ENCODE measurements at regions not wholly inside any gene's neighbourhood (a gene's known extent, or its start where the extent isn't known, plus 50 kb on each side); places are given as distances from the start of the nearest gene placed in this dataset.

DNA sequence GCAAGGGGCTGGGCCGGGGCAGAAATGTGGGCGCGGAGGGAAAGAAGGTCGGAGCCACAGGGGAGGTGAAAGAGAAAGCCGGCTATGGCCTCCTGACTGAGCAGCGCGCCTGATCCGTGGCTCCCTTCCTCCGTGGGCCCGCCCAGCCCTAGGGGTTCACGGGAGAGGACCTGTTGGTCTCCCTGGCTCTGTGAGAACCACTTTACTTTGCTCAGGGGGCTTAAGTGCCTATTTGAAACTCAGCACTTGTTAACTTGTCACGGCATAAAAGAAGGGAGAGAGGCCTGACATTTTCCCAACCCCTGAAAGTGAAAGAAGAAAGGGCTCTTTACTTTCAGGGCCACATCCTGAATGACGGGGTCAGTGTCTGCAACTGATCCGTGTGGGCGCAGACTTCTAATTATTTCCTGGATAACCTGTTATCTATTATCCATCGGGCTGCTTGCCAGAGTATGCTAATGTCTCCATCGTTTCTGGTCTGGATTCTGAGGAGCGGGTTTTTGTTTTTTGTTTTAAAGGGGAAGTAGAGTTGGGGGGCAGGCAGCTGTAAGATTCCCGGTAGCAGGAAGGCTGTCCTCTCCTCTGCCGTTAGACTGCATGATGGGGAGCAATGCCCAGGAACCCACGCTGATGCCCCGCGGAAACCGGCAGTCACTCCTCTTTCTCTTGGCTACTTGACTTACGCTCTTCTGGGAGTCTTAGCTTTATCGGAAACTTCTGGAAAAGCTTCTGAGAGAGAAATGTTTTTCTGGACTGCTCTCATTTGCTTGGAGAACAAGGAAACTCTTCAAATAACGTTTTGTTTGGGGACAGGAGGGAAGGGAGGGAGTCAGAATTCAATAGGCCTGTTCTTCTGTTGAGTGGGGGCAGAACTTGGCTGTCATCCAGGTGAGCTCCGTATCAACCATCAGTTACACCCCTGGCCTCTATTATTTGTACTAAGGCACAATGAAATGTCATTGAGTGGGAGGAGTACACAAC lies 127.7 kb upstream of the MAX start (continued):
- TF ChIP-seq AKNA (CRISPR knock-in tag; IDR thresholded peaks at IDR 0.05; ENCODE audit: borderline replicate concordance) (no peak), THYN1 (CRISPR knock-in tag; IDR thresholded peaks at IDR 0.05; ENCODE audit: borderline replicate concordance, low read depth) (no peak), ASH2L (IDR thresholded peaks at IDR 0.05; ENCODE audit: insufficient read length, low read depth, low read length) (no peak), SRY (CRISPR knock-in tag; IDR thresholded peaks at IDR 0.05) (no peak), ZBTB42 (CRISPR knock-in tag; IDR thresholded peaks at IDR 0.05) (no peak), GTF2F1 (IDR thresholded peaks at IDR 0.05; ENCODE audit: low read length) (no peak)
- TF ChIP-seq, protein P1, sequence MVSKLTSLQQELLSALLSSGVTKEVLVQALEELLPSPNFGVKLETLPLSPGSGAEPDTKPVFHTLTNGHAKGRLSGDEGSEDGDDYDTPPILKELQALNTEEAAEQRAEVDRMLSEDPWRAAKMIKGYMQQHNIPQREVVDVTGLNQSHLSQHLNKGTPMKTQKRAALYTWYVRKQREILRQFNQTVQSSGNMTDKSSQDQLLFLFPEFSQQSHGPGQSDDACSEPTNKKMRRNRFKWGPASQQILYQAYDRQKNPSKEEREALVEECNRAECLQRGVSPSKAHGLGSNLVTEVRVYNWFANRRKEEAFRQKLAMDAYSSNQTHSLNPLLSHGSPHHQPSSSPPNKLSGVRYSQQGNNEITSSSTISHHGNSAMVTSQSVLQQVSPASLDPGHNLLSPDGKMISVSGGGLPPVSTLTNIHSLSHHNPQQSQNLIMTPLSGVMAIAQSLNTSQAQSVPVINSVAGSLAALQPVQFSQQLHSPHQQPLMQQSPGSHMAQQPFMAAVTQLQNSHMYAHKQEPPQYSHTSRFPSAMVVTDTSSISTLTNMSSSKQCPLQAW (CRISPR knock-in tag; IDR thresholded peaks at IDR 0.05) = no peak
- TF ChIP-seq, protein P2, sequence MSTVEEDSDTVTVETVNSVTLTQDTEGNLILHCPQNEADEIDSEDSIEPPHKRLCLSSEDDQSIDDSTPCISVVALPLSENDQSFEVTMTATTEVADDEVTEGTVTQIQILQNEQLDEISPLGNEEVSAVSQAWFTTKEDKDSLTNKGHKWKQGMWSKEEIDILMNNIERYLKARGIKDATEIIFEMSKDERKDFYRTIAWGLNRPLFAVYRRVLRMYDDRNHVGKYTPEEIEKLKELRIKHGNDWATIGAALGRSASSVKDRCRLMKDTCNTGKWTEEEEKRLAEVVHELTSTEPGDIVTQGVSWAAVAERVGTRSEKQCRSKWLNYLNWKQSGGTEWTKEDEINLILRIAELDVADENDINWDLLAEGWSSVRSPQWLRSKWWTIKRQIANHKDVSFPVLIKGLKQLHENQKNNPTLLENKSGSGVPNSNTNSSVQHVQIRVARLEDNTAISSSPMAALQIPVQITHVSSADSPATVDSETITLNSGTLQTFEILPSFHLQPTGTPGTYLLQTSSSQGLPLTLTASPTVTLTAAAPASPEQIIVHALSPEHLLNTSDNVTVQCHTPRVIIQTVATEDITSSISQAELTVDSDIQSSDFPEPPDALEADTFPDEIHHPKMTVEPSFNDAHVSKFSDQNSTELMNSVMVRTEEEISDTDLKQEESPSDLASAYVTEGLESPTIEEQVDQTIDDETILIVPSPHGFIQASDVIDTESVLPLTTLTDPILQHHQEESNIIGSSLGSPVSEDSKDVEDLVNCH (CRISPR knock-in tag; IDR thresholded peaks at IDR 0.05) = no peak
- TF ChIP-seq, protein P3, sequence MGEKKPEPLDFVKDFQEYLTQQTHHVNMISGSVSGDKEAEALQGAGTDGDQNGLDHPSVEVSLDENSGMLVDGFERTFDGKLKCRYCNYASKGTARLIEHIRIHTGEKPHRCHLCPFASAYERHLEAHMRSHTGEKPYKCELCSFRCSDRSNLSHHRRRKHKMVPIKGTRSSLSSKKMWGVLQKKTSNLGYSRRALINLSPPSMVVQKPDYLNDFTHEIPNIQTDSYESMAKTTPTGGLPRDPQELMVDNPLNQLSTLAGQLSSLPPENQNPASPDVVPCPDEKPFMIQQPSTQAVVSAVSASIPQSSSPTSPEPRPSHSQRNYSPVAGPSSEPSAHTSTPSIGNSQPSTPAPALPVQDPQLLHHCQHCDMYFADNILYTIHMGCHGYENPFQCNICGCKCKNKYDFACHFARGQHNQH (CRISPR knock-in tag; IDR thresholded peaks at IDR 0.05) = no peak
- TF ChIP-seq, protein P4, sequence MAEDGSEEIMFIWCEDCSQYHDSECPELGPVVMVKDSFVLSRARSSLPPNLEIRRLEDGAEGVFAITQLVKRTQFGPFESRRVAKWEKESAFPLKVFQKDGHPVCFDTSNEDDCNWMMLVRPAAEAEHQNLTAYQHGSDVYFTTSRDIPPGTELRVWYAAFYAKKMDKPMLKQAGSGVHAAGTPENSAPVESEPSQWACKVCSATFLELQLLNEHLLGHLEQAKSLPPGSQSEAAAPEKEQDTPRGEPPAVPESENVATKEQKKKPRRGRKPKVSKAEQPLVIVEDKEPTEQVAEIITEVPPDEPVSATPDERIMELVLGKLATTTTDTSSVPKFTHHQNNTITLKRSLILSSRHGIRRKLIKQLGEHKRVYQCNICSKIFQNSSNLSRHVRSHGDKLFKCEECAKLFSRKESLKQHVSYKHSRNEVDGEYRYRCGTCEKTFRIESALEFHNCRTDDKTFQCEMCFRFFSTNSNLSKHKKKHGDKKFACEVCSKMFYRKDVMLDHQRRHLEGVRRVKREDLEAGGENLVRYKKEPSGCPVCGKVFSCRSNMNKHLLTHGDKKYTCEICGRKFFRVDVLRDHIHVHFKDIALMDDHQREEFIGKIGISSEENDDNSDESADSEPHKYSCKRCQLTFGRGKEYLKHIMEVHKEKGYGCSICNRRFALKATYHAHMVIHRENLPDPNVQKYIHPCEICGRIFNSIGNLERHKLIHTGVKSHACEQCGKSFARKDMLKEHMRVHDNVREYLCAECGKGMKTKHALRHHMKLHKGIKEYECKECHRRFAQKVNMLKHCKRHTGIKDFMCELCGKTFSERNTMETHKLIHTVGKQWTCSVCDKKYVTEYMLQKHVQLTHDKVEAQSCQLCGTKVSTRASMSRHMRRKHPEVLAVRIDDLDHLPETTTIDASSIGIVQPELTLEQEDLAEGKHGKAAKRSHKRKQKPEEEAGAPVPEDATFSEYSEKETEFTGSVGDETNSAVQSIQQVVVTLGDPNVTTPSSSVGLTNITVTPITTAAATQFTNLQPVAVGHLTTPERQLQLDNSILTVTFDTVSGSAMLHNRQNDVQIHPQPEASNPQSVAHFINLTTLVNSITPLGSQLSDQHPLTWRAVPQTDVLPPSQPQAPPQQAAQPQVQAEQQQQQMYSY (CRISPR knock-in tag; IDR thresholded peaks at IDR 0.05) = peak; percentile 72; the same call in 1 of the 2 replicates
- TF ChIP-seq, protein P5, sequence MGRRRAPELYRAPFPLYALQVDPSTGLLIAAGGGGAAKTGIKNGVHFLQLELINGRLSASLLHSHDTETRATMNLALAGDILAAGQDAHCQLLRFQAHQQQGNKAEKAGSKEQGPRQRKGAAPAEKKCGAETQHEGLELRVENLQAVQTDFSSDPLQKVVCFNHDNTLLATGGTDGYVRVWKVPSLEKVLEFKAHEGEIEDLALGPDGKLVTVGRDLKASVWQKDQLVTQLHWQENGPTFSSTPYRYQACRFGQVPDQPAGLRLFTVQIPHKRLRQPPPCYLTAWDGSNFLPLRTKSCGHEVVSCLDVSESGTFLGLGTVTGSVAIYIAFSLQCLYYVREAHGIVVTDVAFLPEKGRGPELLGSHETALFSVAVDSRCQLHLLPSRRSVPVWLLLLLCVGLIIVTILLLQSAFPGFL (CRISPR knock-in tag; IDR thresholded peaks at IDR 0.05) = no peak
